Activated CD8-positive, alpha-beta memory T cell treated with anti-CD3 and anti-CD28 coated beads for 4 hours (primary cell): ENCODE measurements at regions not wholly inside any gene's neighbourhood (a gene's known extent, or its start where the extent isn't known, plus 50 kb on each side); places are given as distances from the start of the nearest gene placed in this dataset.
"Not testable (repeated sequence)": the region's sequence is repeated elsewhere in the genome, so short reads cannot be mapped to it uniquely, and the experiment has no call there.

ENCODE experiments used
- DNase-seq, 2 donors: peaks; one replicate each; pipeline ENCODE4 v3.0.0-alpha.2; 2020; ENCODE audit warnings: low read depth in 2 of 2

DNA sequence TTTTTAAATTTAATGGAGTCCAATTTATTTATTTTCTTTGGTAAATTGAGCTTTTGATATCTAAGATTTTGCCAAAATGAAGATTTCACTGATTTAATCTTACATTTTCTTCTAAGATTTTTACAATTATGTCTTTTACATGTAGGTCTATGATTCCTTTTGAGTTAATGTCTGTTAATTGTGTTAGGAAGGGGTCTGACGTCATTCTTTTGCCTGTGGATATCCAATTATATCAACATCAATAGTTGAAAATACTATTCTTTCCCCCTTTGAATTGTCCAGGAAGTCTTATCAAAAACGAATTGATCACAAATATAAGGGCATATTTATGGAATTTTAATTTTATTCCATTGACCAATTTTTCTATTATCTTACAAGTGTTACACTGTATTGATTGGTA lies 1258.8 kb upstream of the B3GALT2 start:
- no peak for DNase-seq

DNA sequence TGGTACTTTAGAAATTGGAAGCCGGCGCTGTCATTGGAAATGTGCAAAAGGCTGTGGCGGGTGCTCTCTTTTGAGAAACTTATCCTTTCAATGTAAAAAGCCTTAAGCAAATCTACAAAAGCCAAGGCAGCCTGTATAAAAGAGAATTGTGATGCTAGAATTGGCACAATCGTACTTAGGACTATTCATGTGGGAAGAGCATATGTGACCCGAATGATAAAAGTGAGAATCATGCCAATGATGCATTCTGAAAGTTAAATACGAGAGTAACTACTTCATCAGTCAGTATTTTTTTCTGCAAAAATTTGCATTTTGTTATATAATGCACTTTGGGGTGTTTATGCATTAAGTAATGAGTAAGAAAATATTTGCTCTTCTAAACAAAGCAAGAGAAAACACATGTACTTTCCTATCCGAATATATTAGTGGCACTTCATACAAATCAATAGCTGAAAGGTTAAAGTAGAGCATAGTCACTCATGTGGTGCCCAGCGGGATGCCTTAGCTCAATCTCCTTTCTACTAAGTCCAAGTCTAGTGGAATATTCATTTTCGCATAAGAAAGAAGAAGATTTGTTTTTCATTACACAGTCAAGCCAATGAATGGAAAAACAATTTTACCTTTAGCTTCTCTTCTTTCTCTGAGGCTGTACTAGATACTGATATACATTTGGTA lies 1256.6 kb upstream of the B3GALT2 start:
- DNase-seq = no peak

DNA sequence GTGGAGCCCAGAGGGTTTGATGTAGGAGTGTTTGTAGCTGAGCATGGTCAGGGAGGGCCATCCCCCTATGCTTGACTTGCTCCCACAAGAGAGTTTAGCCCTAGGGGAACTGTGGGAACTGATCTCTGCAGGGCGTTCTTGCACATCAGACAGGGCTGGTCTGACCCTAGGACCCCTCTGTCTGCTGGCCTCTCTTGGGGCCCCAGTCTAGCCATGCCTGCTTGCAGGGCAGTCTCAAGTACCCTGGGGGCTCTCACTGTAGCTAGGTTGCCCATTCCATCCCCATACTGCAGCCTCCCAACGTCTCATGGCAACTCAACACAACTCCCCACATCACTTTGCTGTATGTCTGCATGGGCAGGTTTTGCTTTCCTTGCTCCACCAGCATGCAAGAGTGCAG lies 1250.7 kb upstream of the B3GALT2 start:
- DNase-seq = no peak

DNA sequence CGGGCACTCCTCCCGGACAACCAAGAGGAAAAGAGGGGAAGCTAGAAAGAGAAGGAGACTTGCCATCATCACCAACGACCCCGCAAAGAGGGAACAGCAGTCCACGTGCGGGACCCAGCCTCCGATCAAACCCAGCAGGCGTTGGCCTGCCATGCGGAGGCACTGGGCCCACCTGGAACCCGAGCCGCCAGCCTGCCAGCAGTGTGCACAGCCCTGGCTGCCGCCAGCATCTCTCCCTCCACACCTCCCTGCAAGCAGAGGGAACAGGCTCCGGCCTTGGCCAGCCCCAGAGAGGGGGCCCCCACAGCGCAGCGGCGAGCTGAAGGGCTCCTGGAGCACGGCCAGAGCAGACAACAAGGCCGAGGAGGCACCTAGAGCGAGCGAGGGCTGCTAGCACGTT lies 1244.7 kb upstream of the B3GALT2 start:
- DNase-seq = no peak

- no peak for DNase-seq
Observed at GRCh38 chr1:194420706-194421105, 1234.3 kb upstream of the B3GALT2 start.

- DNase-seq = no peak
Observed at GRCh38 chr1:194419721-194420120, 1233.3 kb upstream of the B3GALT2 start.

DNA sequence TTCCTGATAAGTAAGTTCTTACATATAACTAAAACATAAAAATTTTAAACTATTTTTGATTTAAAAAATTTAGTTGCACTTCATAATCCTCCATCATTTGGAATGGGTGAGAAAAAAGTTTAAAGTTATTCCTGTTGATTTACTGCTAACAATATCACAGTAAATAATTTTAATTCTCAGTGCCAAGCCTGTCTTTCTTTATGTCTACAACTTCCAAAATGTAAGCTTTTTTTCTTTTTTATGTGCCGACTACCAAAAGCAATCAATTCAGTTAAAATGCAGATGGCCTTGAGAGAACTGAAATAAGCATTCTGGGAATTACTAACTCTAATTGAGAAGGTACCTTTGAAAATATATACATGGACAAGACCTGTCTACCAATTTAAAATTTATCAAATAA lies 1224.3 kb upstream of the B3GALT2 start:
- no peak for DNase-seq

- not testable (repeated sequence) for DNase-seq
Observed at GRCh38 chr1:194407238-194407637, 1220.8 kb upstream of the B3GALT2 start.

DNA sequence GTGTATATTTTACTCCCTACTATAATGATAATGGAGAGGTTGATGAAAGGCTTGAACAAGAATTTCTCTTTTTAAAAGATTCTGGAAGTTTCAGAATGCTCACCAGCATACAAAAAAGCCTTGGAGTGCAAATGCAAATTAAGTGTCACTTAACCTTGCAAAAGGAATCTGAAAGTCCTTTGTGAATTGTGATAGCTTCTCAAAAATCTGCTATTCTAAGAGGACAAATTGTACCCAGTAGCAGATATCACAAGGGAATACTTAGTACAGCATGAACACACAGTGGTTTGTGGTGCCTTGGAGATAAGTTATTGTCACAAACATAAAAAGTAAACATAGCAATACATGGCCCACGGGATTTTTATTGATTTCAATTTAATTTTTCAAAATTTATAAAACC lies 1208.3 kb upstream of the B3GALT2 start:
- DNase-seq = no peak

- no peak for DNase-seq
Observed at GRCh38 chr1:194387531-194387930, 1201.1 kb upstream of the B3GALT2 start.

DNA sequence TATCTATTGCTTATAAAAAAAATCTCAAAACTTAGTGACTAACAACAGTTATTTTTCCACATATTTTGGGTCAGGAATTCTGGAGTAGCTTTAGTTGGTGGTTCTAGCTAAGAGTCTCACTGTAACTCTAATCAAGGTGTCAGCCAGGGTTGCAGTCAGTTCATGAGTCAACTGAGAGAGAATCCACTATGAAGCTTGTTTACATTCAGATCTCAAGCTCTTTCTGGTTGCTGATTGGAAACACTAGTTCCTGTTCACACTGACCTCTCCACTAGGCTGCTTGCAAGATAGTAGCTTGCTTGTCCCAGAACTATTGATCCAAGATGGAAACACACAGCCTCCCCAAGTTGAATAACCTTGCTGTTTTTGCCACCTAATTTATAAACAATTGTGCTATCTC lies 1192.1 kb upstream of the B3GALT2 start:
- DNase-seq = no peak

DNA sequence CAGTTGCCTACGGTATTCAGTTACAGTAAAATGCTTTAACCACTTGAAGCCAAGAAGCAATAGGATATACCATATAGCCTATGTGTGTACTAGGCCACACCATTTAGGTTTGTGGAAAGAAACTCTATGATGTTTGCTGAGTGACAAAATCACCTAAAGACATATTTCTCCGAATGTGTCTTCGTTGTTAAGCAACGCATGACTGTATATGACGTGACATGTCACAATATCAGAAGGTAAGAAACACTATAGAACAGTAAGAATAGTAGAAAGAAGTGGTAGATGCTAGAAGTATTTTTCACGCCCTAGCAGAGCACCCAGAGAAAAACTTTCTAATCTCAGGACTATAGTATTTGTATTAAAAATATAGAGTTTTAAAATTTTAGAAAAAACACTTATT lies 1188.2 kb upstream of the B3GALT2 start:
- DNase-seq = no peak

DNA sequence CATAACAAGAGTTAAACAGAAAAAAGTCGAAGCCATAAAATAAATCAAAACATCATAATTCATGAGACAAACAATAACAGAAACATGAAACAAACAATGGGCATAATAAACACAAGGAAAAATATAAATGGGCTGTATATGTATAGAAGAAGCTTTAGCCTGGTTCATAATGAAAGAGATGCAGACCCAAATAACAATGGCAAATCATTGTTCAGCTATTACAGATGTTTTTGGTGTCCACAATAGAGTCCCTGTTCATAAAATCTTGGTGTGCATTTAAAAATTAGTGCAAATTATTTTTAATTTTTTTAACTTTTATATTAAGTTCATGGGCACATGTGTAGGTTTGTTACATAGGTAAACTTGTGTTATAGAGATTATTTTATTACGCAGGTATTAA lies 1185.9 kb upstream of the B3GALT2 start:
- DNase-seq = no peak

GRCh38 chr1:194369622-194370021 lies 1183.2 kb upstream of the B3GALT2 start:
- no peak for DNase-seq

DNA sequence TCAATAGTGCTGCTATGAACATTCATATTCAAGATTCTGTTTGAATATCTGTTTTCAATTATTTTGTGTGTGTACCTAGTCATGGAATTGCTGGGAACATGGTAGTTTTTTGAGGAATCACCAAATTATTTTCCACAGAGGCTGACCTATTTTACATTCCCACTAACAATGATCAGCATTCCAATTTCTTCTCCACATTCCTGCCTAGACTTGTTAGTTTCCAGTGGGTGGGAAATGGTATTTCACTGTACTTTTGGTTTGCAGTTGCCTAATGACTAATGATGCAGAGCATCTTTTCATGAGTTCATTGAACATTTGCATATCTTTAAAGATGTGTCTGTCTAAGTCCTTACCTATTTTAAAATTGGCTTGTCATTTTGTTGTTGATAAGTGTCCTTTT lies 1182.6 kb upstream of the B3GALT2 start:
- DNase-seq = no peak

DNA sequence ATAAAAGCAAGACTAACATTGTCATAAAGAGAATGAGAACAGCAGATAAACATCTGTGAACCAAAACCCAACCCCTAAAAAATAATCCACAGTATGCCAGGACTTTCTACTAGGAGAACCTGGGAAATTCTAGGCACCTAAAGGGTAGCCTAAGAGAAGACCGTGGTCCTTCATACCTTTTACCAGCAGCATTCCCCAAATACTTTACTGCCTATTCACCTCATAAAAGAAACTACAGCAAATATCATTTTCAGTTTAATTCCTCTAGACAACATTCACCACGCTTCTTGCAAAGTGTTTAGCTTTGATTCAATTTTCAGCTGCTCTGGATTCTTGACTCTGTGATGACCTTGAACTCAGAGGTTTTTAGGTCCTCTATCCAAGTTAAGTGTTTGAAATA lies 1180.7 kb upstream of the B3GALT2 start:
- no peak for DNase-seq

- DNase-seq = no peak
Observed at GRCh38 chr1:194366705-194367104, 1180.3 kb upstream of the B3GALT2 start.

- DNase-seq = no peak
Observed at GRCh38 chr1:194362327-194362726, 1175.9 kb upstream of the B3GALT2 start.

GRCh38 chr1:194361374-194362131 lies 1175.1 kb upstream of the B3GALT2 start:
- no peak for DNase-seq

- no peak for DNase-seq
Observed at GRCh38 chr1:194358208-194358581, 1171.8 kb upstream of the B3GALT2 start.

- not testable (repeated sequence) for DNase-seq
Observed at GRCh38 chr1:194357573-194358207, 1171.3 kb upstream of the B3GALT2 start.

DNA sequence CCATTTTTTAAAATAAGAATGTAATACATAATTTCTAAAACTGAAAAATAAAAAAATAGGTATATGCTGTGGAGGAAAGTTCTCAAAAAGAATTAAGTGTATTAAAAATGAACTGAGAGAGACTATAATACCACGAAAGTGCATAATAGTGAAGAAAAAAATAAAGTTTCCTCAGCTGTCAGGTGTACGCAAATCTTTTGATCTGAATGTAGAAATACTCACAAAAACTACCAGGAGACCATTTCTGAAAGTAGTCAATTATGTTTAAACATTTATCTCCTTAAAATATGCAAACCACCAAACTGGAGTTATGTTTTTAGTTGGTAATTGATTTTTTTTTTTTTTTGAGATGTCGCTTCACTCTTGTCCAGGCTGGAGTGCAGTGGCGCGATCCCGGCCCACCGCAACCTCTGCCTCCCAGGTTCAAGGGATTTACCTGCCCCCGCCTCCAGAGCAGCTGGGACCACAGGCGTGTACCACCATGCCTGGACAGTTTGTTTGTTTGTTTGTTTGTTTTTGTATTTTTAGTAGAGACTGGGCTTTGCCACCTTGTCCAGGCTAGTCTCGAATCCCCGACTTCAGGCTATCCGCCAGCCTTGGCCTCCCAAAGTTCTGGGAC lies 1169.2 kb upstream of the B3GALT2 start:
- no peak for DNase-seq

- no peak for DNase-seq
Observed at GRCh38 chr1:194353121-194353520, 1166.7 kb upstream of the B3GALT2 start.
